ENCODE measurements at regions not wholly inside any gene's neighbourhood (a gene's known extent, or its start where the extent isn't known, plus 50 kb on each side); places are given as distances from the start of the nearest gene placed in this dataset.

- no peak overlapping the region for H3K9ac ChIP-seq (ENCODE audit: low read length)
- H3K9me3 ChIP-seq (ENCODE audit: low read length): 0 out of 2 replicates have a peak, but pooled peaks cover 5% of the 10 kb centered on the region
- no peak overlapping the region for H3K4me3 ChIP-seq (ENCODE audit: low read length)
- H3F3A ChIP-seq (ENCODE audit: low read length, unreplicated experiment): no peaks in the 10 kb centered on the region
- H3K4me2 ChIP-seq (ENCODE audit: low read length): no peak overlapping the region
- H4K20me1 ChIP-seq (ENCODE audit: low read length): no peaks in the 10 kb centered on the region
- no peak overlapping the region for H2AFZ ChIP-seq (ENCODE audit: low read length)
- H3K27me3 ChIP-seq (ENCODE audit: low read length): no peaks in the 10 kb centered on the region
- no peaks in the 10 kb centered on the region for H3K79me2 ChIP-seq (ENCODE audit: low read length)
- no peaks in the 10 kb centered on the region for H3K9me2 ChIP-seq (replicated peaks; ENCODE audit: low read length)
- CTCF ChIA-PET: no interaction called here
- ATAC-seq (no peak), DNase-seq (no peak)
- TF ChIP-seq EZH2phosphoT487 (IDR thresholded peaks at IDR 0.05; ENCODE audit: borderline replicate concordance, low read length) (no peak), EZH2 (IDR thresholded peaks at IDR 0.05; ENCODE audit: low read length, unreplicated experiment) (no peak), CTCF (conservative IDR thresholded peaks at IDR 0.05; ENCODE audit: low read depth, low read length) (no peak)
- H3K27ac ChIP-seq (ENCODE audit: low read length): no peak overlapping the region
- POLR2A ChIA-PET (ENCODE audit: unreplicated experiment): no interaction called here
- BruUV-seq (replicated peaks): no TSS peak
- intact Hi-C loops (cut with micrococcal nuclease): no loop called here
- no peaks in the 10 kb centered on the region for H3K4me1 ChIP-seq (ENCODE audit: insufficient read depth, low read length)
- H3K36me3 ChIP-seq (ENCODE audit: low read depth, low read length): no peaks in the 10 kb centered on the region
Observed at GRCh38 chr12:107253361-107253760, 160.0 kb upstream of the CRY1 start.

- Histone ChIP-seq H3K4me3 (ENCODE audit: low read length) (no peak overlapping the region), H4K20me1 (ENCODE audit: low read length) (no peaks in the 10 kb centered on the region), H3K4me2 (ENCODE audit: low read length) (no peak overlapping the region), H3F3A (ENCODE audit: low read length, unreplicated experiment) (no peaks in the 10 kb centered on the region), H2AFZ (ENCODE audit: low read length) (no peak overlapping the region), H3K79me2 (ENCODE audit: low read length) (no peaks in the 10 kb centered on the region), H3K27ac (ENCODE audit: low read length) (no peak overlapping the region), H3K9me3 (ENCODE audit: low read length) (0 out of 2 replicates have a peak, but pooled peaks cover 5% of the 10 kb centered on the region), H3K27me3 (ENCODE audit: low read length) (no peaks in the 10 kb centered on the region), H3K9me2 (replicated peaks; ENCODE audit: low read length) (no peaks in the 10 kb centered on the region), H3K9ac (ENCODE audit: low read length) (no peak overlapping the region), H3K4me1 (ENCODE audit: insufficient read depth, low read length) (no peaks in the 10 kb centered on the region), H3K36me3 (ENCODE audit: low read depth, low read length) (no peaks in the 10 kb centered on the region)
- no peak for TF ChIP-seq CTCF (conservative IDR thresholded peaks at IDR 0.05; ENCODE audit: low read depth, low read length)
- no peak for TF ChIP-seq EZH2 (IDR thresholded peaks at IDR 0.05; ENCODE audit: low read length, unreplicated experiment)
- no peak for TF ChIP-seq EZH2phosphoT487 (IDR thresholded peaks at IDR 0.05; ENCODE audit: borderline replicate concordance, low read length)
- no peak for ATAC-seq
- no TSS peak for BruUV-seq (replicated peaks)
- intact Hi-C loops (cut with micrococcal nuclease): no loop called here
- DNase-seq: no peak
- POLR2A ChIA-PET (ENCODE audit: unreplicated experiment): no interaction called here
- CTCF ChIA-PET: no interaction called here
Observed at GRCh38 chr12:107254258-107254856, 161.0 kb upstream of the CRY1 start.

- Histone ChIP-seq H3F3A (ENCODE audit: low read length, unreplicated experiment) (no peaks in the 10 kb centered on the region), H3K4me1 (ENCODE audit: insufficient read depth, low read length) (no peaks in the 10 kb centered on the region), H3K9me2 (replicated peaks; ENCODE audit: low read length) (no peaks in the 10 kb centered on the region), H4K20me1 (ENCODE audit: low read length) (no peaks in the 10 kb centered on the region), H3K36me3 (ENCODE audit: low read depth, low read length) (no peaks in the 10 kb centered on the region), H3K9ac (ENCODE audit: low read length) (no peak overlapping the region), H3K4me3 (ENCODE audit: low read length) (no peak overlapping the region), H3K4me2 (ENCODE audit: low read length) (no peak overlapping the region), H3K79me2 (ENCODE audit: low read length) (no peaks in the 10 kb centered on the region), H3K27me3 (ENCODE audit: low read length) (no peaks in the 10 kb centered on the region), H3K27ac (ENCODE audit: low read length) (no peak overlapping the region), H2AFZ (ENCODE audit: low read length) (no peak overlapping the region), H3K9me3 (ENCODE audit: low read length) (0 out of 2 replicates have a peak, but pooled peaks cover 5% of the 10 kb centered on the region)
- POLR2A ChIA-PET (ENCODE audit: unreplicated experiment): no interaction called here
- CTCF ChIA-PET: no interaction called here
- DNase-seq (no peak), ATAC-seq (no peak)
- no TSS peak for BruUV-seq (replicated peaks)
- TF ChIP-seq CTCF (conservative IDR thresholded peaks at IDR 0.05; ENCODE audit: low read depth, low read length): no peak
- no peak for TF ChIP-seq EZH2 (IDR thresholded peaks at IDR 0.05; ENCODE audit: low read length, unreplicated experiment)
- no peak for TF ChIP-seq EZH2phosphoT487 (IDR thresholded peaks at IDR 0.05; ENCODE audit: borderline replicate concordance, low read length)
- intact Hi-C loops (cut with micrococcal nuclease): no loop called here
Observed at GRCh38 chr12:107258780-107259179, 165.4 kb upstream of the CRY1 start.

All from PC-3 (cell line).